ENCODE measurements at regions not wholly inside any gene's neighbourhood (a gene's known extent, or its start where the extent isn't known, plus 50 kb on each side); places are given as distances from the start of the nearest gene placed in this dataset.

DNA sequence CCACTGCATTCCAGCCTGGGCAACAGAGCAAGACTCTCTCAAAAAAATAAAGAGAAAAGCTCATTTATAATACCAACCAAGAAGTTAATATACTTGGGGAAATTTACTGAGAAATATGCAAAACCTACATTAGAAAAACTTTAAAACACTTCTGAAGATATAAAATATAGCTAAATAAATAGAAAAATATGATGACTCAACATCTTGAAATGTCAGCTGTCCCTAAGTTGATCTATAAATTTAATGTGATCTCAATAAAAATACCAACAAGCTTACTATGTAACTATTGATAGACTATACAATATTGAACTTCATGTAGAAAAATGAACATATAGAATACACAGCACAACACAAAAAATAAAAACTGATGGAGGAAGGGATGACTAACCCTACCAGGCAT, 87.5 kb upstream of the INTU start:
- Histone ChIP-seq H3K4me2 (ENCODE audit: low read depth, low read length, poor library complexity, severe bottlenecking) (no peak overlapping the region), H3K79me2 (ENCODE audit: low read length) (no peaks in the 10 kb centered on the region), H4K20me1 (ENCODE audit: insufficient read depth, low read depth, low read length) (no peaks in the 10 kb centered on the region), H3K9me2 (replicated peaks; ENCODE audit: insufficient read depth, low read length) (no peaks in the 10 kb centered on the region), H2AFZ (ENCODE audit: low read length) (no peak overlapping the region), H3K4me3 (ENCODE audit: low read length) (no peak overlapping the region), H3K9me3 (ENCODE audit: low read length) (no peaks in the 10 kb centered on the region), H3K27ac (ENCODE audit: low read length) (no peak overlapping the region), H3K27me3 (ENCODE audit: low read length) (no peaks in the 10 kb centered on the region), H3K4me1 (ENCODE audit: low read length) (no peaks in the 10 kb centered on the region), H3K9ac (ENCODE audit: low read length) (no peak overlapping the region), H3K36me3 (ENCODE audit: insufficient read depth, low read length) (no peaks in the 10 kb centered on the region)
- no peak for DNase-seq

DNA sequence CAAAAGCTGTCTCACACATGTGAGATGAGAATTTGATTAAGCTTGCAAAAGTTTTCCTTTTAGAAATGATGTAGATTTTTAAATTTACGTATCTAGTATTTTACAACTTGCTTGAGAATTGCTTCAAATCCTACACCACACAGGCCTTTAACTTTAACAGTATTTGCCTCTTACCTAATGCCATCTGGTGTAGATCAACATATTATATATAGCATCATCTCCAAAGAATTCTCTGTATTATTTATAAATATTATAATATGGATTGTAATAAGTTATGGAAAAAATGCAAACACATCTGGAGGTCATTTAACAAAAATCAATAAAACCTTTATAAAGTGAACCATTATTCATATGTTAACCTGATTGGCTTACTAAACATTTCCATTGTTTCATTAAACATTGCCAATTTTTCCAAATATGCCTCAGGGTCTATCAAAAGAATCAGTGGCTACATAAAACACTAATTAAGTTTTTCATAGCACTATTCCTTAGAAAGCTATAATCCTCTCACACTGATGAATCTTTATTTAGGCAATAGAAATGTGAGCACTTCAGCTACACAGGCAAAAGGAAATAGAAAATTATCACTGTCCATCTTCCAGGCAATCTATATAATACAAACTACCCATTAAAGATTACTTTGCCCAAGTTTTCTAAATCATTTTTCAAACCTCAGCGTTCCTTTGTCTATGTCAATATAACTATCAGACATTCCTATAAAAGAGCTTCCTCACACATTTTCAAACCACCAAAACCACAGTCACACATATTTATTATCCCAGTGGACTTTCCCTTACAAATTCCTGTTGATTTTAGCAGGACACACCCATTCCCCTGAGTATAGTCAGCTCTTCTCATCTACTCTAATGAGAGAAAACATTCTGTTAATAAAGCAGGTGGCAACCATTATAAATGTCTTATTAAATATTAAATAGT, 83.5 kb upstream of the INTU start:
- no peak overlapping the region for H3K4me2 ChIP-seq (ENCODE audit: low read depth, low read length, poor library complexity, severe bottlenecking)
- no peak overlapping the region for H3K27ac ChIP-seq (ENCODE audit: low read length)
- H4K20me1 ChIP-seq (ENCODE audit: insufficient read depth, low read depth, low read length), result no peaks in the 10 kb centered on the region
- no peak overlapping the region for H3K4me3 ChIP-seq (ENCODE audit: low read length)
- no peaks in the 10 kb centered on the region for H3K79me2 ChIP-seq (ENCODE audit: low read length)
- H3K9me2 ChIP-seq (replicated peaks; ENCODE audit: insufficient read depth, low read length), result no peaks in the 10 kb centered on the region
- H3K27me3 ChIP-seq (ENCODE audit: low read length), result no peaks in the 10 kb centered on the region
- no peak overlapping the region for H3K9ac ChIP-seq (ENCODE audit: low read length)
- H3K4me1 ChIP-seq (ENCODE audit: low read length), result no peaks in the 10 kb centered on the region
- H3K36me3 ChIP-seq (ENCODE audit: insufficient read depth, low read length), result no peaks in the 10 kb centered on the region
- DNase-seq, result no peak
- H2AFZ ChIP-seq (ENCODE audit: low read length), result no peak overlapping the region
- H3K9me3 ChIP-seq (ENCODE audit: low read length), result no peaks in the 10 kb centered on the region

DNA sequence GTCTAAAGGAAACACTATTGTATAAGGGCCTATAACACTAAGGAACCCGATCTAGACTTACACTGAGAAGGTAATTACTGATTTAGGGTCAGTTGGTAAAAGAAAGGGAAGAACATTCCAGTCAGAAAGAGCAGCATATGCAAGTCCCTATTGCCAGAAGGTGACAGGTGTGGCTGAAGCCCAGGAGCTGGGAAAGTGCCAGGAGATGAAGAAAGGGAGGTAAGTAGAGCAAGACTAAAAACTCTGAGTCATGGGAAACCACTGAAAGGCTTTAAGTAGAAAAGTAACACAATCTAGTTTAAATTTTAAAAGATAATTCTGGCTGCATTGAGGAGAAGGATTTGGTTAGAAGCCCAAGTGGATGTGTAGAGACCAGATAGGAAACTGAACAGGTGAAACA, 77.7 kb upstream of the INTU start:
- no peak overlapping the region for H3K4me2 ChIP-seq (ENCODE audit: low read depth, low read length, poor library complexity, severe bottlenecking)
- no peaks in the 10 kb centered on the region for H3K27me3 ChIP-seq (ENCODE audit: low read length)
- no peak overlapping the region for H3K27ac ChIP-seq (ENCODE audit: low read length)
- no peak for DNase-seq
- H3K9ac ChIP-seq (ENCODE audit: low read length), result no peak overlapping the region
- H3K9me3 ChIP-seq (ENCODE audit: low read length), result no peaks in the 10 kb centered on the region
- H3K9me2 ChIP-seq (replicated peaks; ENCODE audit: insufficient read depth, low read length), result no peaks in the 10 kb centered on the region
- no peaks in the 10 kb centered on the region for H3K79me2 ChIP-seq (ENCODE audit: low read length)
- no peaks in the 10 kb centered on the region for H4K20me1 ChIP-seq (ENCODE audit: insufficient read depth, low read depth, low read length)
- H2AFZ ChIP-seq (ENCODE audit: low read length), result no peak overlapping the region
- H3K4me3 ChIP-seq (ENCODE audit: low read length), result no peak overlapping the region
- no peaks in the 10 kb centered on the region for H3K36me3 ChIP-seq (ENCODE audit: insufficient read depth, low read length)
- H3K4me1 ChIP-seq (ENCODE audit: low read length), result no peaks in the 10 kb centered on the region

DNA sequence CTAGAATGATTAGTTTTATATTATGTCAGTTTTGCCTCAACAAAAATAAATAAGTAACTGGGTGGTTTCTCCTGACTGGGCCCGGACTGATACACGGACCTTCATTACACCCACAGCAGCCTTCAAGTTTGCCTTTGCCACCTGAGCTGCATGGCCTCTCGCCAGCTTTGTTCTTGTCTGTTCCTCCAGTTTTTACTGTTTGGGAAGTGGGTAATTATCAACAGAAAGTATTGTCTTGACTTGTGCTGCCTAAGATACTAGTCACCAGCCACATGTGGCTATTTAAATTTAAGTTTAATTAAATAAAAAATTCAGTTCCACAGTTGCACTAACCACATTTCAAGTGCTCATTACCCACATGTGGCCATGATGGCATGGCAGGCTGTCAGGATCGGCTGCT, 74.7 kb upstream of the INTU start:
- H3K4me1 ChIP-seq (ENCODE audit: low read length), result no peaks in the 10 kb centered on the region
- no peak overlapping the region for H2AFZ ChIP-seq (ENCODE audit: low read length)
- H3K4me2 ChIP-seq (ENCODE audit: low read depth, low read length, poor library complexity, severe bottlenecking), result no peak overlapping the region
- no peak for DNase-seq
- no peak overlapping the region for H3K9ac ChIP-seq (ENCODE audit: low read length)
- H3K79me2 ChIP-seq (ENCODE audit: low read length), result no peaks in the 10 kb centered on the region
- no peak overlapping the region for H3K4me3 ChIP-seq (ENCODE audit: low read length)
- no peaks in the 10 kb centered on the region for H3K27me3 ChIP-seq (ENCODE audit: low read length)
- H4K20me1 ChIP-seq (ENCODE audit: insufficient read depth, low read depth, low read length), result no peaks in the 10 kb centered on the region
- H3K9me3 ChIP-seq (ENCODE audit: low read length), result no peaks in the 10 kb centered on the region
- H3K27ac ChIP-seq (ENCODE audit: low read length), result no peak overlapping the region
- H3K9me2 ChIP-seq (replicated peaks; ENCODE audit: insufficient read depth, low read length), result no peaks in the 10 kb centered on the region
- no peaks in the 10 kb centered on the region for H3K36me3 ChIP-seq (ENCODE audit: insufficient read depth, low read length)

DNA sequence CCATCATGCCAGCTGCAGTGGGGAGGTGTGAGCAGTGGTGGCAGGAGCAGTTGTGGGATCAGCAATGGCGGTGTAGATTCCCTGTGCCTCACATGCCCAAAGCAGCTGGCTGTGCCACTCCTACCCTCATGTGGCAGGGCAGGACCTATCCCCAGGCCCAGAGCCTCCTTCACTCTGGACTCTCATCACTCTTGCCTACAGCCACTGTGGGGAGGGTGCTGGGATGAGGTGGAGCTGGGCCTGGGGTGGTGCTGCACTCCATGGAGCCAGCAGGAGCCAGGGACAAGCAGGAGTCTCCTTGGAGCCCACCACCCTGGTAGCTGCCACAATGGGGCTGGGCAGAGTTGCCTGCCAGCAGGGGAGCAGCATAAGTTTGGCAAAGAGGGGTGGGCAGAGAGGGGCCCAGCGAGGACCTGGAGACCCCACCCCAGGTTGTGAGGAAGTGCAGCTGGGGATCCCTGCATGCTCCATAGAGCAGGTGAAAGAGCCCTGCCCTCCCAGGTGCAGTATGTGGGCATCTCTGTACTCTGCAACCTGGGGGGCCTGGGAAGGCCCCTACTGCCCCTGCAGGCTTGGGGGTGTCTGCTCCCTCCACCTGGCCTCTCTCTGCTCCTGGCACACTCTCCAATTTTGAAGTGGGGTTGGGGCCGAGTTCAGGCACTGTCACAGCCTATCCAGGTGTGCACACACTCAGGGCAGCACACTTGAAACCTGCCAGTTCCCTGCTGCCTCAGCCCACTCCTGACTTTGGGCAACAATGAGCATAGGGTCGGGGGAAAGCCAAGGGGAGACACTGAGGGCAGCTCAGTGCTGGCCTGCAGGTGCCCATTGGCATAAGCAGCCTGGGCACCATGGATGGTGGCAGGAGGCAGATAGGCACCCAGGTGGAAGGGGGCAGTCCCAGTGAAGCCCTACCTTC, 74.0 kb upstream of the INTU start:
- Histone ChIP-seq H3K4me3 (ENCODE audit: low read length) (no peak overlapping the region), H3K27ac (ENCODE audit: low read length) (no peak overlapping the region), H3K4me1 (ENCODE audit: low read length) (no peaks in the 10 kb centered on the region), H4K20me1 (ENCODE audit: insufficient read depth, low read depth, low read length) (no peaks in the 10 kb centered on the region), H3K79me2 (ENCODE audit: low read length) (no peaks in the 10 kb centered on the region), H3K9me2 (replicated peaks; ENCODE audit: insufficient read depth, low read length) (no peaks in the 10 kb centered on the region), H3K9me3 (ENCODE audit: low read length) (no peaks in the 10 kb centered on the region), H3K4me2 (ENCODE audit: low read depth, low read length, poor library complexity, severe bottlenecking) (no peak overlapping the region), H3K36me3 (ENCODE audit: insufficient read depth, low read length) (no peaks in the 10 kb centered on the region), H3K9ac (ENCODE audit: low read length) (no peak overlapping the region), H3K27me3 (ENCODE audit: low read length) (no peaks in the 10 kb centered on the region), H2AFZ (ENCODE audit: low read length) (no peak overlapping the region)
- no peak for DNase-seq

DNA sequence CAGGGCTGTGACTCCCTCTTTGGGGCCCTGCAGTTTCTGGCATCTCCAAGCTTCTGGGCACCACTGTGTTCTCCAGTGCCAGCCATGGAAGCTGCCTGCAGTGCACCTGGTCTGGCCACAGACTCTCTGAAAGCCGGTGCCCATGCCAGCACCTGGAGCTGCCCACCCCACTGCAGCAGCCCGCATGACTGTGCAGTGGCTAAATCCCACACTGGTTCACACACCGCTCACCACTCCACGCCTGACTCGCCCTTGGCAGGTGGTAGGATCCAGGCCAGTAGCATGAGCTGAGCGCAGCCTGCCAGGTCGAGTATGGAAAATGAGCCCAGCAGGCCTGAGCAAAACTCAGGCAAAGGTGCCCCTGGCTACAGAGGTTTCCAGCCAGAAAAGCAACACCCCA, 72.8 kb upstream of the INTU start:
- Histone ChIP-seq H3K9ac (ENCODE audit: low read length) (no peak overlapping the region), H4K20me1 (ENCODE audit: insufficient read depth, low read depth, low read length) (no peaks in the 10 kb centered on the region), H3K27me3 (ENCODE audit: low read length) (no peaks in the 10 kb centered on the region), H3K36me3 (ENCODE audit: insufficient read depth, low read length) (no peaks in the 10 kb centered on the region), H3K9me3 (ENCODE audit: low read length) (no peaks in the 10 kb centered on the region), H2AFZ (ENCODE audit: low read length) (no peak overlapping the region), H3K4me3 (ENCODE audit: low read length) (no peak overlapping the region), H3K9me2 (replicated peaks; ENCODE audit: insufficient read depth, low read length) (no peaks in the 10 kb centered on the region), H3K4me2 (ENCODE audit: low read depth, low read length, poor library complexity, severe bottlenecking) (no peak overlapping the region), H3K4me1 (ENCODE audit: low read length) (no peaks in the 10 kb centered on the region), H3K27ac (ENCODE audit: low read length) (no peak overlapping the region), H3K79me2 (ENCODE audit: low read length) (no peaks in the 10 kb centered on the region)
- DNase-seq, result no peak

DNA sequence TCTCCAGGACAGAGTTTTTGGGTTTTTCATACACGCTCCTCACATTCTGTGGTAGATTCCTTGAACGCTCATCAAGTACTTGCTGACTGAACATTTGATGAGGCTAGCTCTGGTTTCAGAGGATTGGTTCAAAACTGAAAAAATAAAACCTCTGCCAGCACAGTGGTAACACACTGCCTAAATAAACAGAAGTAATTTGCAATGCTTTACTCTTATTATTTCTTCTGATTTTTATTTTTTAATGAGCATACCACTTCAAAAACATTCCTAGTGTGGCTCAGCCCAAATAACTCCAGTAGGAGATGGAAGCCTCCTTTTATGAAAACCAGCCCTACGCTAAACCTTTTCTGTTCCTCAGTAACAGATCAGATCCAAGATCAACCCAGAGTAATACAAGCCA, 72.0 kb upstream of the INTU start:
- no peaks in the 10 kb centered on the region for H3K4me1 ChIP-seq (ENCODE audit: low read length)
- no peaks in the 10 kb centered on the region for H3K36me3 ChIP-seq (ENCODE audit: insufficient read depth, low read length)
- no peaks in the 10 kb centered on the region for H4K20me1 ChIP-seq (ENCODE audit: insufficient read depth, low read depth, low read length)
- H3K9ac ChIP-seq (ENCODE audit: low read length), result no peak overlapping the region
- no peaks in the 10 kb centered on the region for H3K9me3 ChIP-seq (ENCODE audit: low read length)
- no peak overlapping the region for H2AFZ ChIP-seq (ENCODE audit: low read length)
- H3K4me2 ChIP-seq (ENCODE audit: low read depth, low read length, poor library complexity, severe bottlenecking), result no peak overlapping the region
- no peak overlapping the region for H3K27ac ChIP-seq (ENCODE audit: low read length)
- no peaks in the 10 kb centered on the region for H3K79me2 ChIP-seq (ENCODE audit: low read length)
- H3K9me2 ChIP-seq (replicated peaks; ENCODE audit: insufficient read depth, low read length), result no peaks in the 10 kb centered on the region
- H3K27me3 ChIP-seq (ENCODE audit: low read length), result no peaks in the 10 kb centered on the region
- no peak overlapping the region for H3K4me3 ChIP-seq (ENCODE audit: low read length)
- DNase-seq, result no peak

DNA sequence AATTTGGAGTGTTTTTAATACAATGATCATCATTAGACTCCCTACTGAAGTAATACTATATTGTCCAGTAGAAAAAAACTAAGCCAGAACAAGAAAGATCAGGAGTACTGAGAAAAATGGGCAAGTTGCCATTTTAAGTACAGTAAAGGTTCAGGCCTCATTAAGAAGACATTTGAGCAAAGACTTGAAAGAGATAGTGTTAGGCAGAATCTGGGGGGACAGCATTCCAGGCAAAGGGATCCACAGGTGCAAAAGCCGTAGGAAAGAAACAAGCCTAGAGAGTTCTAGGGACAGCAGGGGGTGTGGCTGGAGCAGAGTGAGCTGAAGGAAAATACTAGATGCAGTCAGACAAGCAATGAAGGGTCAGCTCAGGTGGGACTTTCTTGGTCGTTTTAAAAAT, 58.1 kb upstream of the INTU start:
- Histone ChIP-seq H3K9me2 (replicated peaks; ENCODE audit: insufficient read depth, low read length) (no peaks in the 10 kb centered on the region), H4K20me1 (ENCODE audit: insufficient read depth, low read depth, low read length) (no peaks in the 10 kb centered on the region), H3K4me1 (ENCODE audit: low read length) (peaks cover 13% of the 10 kb centered on the region), H3K9ac (ENCODE audit: low read length) (no peak overlapping the region), H3K9me3 (ENCODE audit: low read length) (no peaks in the 10 kb centered on the region), H3K79me2 (ENCODE audit: low read length) (no peaks in the 10 kb centered on the region), H3K27ac (ENCODE audit: low read length) (no peak overlapping the region), H2AFZ (ENCODE audit: low read length) (no peak overlapping the region), H3K36me3 (ENCODE audit: insufficient read depth, low read length) (no peaks in the 10 kb centered on the region), H3K4me2 (ENCODE audit: low read depth, low read length, poor library complexity, severe bottlenecking) (no peak overlapping the region), H3K4me3 (ENCODE audit: low read length) (no peak overlapping the region), H3K27me3 (ENCODE audit: low read length) (no peaks in the 10 kb centered on the region)
- DNase-seq, result no peak

All from Karpas-422 (cell line).